NK-92 treated with Interleukin-12 subunit alpha and Interleukin-12 subunit beta, amount 100 ng/mL, for 24 hours (cell line): ENCODE measurements at regions not wholly inside any gene's neighbourhood (a gene's known extent, or its start where the extent isn't known, plus 50 kb on each side); places are given as distances from the start of the nearest gene placed in this dataset.
"Not testable (repeated sequence)": the region's sequence is repeated elsewhere in the genome, so short reads cannot be mapped to it uniquely, and the experiment has no call there.

Experiments
- DNase-seq: peaks from one replicate; lab custom pipeline; 2025; lab: John Stamatoyannopoulos, UW

DNA sequence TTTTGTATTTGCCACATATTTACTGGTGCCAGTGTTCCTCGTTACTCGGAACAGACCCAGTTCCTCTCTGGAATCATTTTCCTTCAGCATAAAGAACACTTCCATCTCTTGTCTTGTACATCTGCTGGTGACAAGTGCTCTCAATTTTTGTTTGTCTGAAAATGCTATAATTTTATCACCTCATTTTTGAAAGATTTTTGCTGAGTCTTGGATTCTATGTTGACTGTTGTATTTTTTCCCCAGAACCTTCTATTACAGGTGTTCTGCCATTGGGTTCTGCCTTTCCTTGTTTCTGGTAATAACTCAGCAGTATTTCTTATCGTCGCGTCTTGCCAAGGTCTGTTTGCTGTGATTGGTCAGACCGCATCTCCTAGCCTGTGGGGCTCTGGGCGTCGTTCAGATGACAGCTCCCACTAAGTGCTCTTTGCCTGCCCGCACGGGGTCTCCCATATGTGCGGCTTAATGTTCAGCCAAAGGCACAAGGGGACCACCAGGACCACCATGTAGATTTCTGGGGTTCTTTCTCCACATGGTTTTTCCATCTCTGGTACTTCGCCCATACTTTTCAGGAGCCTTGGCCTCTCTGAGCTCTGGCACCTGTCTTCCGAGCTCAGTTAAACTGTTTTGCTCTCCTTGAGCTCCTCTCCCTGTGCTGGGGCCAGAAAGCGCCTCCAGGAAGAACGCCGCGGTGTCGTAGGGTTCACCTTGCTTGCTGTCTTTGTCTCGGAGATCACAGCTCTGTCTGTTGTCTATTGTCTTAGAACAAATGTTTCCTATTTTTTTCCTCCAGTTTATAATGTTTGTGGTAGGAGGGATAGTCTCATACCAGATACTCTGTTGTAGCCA lies 80.0 kb downstream of the METRNL start:
- no peak for DNase-seq

DNA sequence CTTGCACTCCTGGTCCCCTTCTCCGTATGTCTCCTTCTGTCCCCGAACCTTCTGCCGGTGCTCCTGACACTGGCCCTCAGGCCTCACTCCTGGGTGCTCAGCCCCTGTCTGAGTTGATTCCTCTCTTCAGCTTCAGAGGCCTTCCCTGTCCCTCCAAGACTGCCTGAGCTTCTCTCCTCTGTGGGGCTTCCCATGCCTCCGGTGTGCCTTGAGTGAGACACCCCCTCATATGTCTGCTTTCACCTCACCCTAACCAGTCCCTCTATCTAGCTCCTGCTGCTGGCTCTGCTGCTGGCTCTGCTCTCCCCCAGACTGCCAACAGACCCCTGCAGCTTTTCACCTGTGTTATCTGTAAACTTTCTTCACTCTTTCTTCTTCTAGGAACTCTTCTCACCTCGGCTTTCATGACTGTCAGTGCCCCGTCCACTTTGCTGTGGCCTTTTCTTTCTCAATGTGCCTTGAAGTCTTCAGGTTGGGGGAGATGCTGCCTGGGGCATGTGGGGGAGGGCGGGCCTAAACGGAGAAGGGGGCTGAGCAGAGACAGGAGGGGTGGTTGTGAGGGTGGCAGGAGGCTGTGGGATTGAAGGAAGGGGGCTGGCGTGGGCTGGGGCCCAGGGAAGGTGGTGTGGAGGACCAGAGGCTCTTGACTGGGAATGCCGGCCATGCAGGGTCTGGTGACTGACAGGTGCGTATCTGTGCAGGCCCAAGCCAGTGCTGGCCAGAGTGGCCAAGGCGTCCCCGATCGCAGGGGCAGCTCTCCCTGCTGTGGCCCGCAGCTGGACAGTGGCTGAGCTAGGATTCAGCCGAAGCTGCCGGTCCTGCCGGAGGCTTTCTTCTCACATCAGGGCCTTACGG lies 81.3 kb downstream of the METRNL start:
- DNase-seq, result no peak

DNA sequence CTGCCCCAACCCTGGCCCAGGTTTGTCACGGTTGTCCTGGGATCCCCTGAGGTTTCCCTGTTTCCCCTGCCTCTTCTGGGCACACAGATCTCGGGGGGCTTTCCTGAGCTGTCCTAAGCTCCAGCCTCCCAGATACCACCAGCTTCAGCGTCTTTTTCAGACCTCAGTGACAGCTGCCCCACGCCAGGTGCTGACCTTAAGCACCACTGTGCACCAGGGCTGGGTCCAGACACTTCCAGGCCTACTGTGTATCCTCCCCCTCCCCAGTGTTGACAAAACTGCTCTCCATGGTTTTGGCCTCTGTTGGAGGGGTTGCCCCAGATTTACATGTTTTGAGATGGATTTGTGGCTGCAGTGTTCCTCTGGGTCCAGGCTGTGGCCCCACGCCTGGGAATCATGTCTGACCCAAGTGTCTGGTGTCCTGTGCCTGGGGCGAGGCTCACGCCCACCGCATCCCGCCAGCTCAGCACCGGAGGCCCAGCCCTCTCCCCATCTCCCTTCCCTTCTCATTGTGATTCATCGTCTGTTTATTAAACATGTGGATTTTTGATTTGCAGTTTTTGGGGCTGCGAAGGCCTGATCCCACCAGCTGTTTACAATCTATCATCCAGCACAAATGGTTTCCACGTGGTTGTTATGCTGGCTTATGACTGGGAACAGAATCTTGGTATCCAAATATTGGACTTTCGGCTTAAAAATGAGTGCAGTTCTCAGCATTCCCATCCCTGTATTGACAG lies 82.1 kb downstream of the METRNL start:
- DNase-seq, result no peak

DNA sequence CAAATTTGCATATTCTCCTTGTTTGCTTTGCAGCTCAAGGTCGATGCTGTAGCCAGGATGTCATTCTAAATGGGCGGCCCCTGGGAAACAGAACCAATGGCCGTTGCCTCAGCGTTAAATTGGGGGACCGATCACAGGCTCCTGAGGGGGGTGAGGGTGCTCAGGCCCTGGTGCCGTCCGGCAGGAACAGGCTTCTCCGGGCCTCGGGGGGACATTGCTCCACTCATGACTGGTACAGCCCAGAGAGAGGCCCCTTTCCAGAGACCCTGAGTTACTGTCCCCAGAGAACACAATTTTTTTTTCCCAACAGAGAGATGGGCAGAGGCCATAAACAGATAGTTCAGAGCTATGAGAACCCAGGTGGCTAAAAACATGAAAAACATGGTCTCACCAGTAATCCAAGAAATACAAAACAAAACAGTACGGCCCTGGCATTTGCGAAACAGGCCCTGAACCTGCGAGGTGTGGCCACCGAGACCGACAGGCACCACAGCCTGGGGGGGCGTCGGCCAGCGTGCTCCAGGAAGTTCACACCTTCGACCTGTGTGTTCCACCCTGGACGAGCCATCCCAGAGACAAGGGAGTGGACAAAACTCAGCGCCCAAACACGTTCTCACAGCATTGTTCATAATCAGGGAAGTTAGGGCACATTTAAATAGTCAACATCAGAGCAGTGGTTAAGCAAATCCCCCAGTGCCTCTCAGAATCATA lies 82.8 kb downstream of the METRNL start:
- no peak for DNase-seq

DNA sequence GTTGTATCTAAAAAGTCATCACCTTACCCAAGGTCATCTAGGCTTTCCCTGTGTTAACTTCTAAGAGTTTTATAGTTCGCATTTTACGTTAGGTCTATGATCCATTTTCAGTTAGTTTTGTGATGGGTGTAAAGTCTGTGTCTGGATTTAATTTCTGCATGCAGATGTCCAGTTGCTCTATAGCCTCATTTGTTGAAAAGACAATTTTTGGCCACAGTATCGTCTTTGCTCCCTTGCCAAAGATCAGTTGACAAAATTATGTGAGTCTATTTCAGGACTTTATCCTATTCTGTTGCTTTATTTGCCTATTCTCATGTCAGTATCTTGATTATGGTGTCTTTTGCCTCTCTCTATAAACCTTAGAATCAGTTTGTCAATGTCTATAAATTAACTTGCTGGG lies 85.1 kb downstream of the METRNL start:
- DNase-seq, result no peak

DNA sequence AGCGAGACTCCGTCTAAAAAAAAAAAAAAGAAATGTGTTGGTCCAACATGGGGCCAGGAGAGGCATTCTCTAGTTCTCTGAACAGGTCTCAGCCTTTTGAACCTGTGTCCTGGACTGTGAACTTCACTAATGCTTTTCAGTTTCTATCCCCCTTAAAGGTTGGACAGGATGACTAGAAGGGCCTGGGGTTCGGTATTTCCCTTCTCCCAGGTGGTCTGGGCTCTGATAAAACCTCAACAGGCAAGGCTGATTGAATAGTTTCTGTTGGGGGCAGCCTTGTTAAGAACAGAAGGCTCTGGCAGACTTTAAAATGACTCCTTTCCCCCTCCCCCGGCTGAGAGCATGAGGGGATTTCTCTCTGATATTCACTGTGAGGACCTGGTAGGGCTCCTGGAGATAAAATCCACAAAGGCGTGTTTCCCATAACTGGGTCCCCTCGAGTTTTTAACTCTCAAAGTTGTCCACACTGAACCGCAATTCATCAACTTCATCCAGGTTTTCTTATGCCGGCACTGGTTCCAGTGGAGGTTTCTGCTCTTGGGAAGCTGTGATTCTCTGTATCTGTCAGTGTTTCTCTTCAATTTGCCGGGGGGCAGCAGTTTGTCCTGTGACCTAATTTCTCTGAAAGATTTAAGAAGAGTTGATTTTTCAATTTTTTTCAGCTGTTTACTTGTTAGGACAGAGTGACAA lies 91.3 kb downstream of the METRNL start:
- DNase-seq, result no peak

DNA sequence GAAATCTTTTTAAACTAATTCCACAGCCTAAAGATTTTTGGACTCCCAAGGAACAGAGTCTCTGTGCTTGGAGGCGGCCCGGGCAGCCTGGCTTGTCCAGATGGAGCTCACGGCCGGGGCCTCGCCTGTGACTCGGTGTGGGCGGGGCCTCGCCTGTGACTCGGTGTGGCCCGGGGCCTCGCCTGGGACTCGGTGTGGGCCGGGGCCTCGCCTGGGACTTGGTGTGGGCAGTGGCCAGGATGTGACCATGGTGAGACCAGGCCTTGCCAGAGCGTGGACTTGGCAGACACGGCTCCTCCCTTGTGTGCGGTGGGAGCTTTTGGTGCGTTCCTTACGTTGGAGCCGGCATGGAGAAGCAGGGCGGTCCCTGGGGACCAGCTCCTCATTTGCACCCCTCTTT lies 92.3 kb downstream of the METRNL start:
- no peak for DNase-seq

DNA sequence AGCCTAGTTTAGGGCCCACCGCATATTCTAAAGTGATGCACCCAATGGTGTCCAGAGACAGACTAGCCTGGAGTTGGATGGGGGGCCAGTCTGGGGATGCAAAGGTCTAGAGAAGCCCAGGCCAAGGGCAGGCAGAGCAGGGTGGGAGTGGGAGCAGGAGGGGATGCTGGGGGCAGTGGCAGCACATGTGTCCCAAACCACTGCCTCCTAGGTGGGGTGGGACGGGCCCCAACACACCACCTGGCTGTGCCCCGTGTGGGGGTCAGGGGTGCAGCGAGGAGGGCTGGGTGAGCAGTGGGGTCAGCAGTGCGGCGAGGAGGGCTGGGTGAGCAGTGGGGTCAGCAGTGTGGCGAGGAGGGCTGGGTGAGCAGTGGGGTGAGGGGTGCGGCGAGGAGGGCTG lies 92.7 kb downstream of the METRNL start:
- DNase-seq, result not testable (repeated sequence)

DNA sequence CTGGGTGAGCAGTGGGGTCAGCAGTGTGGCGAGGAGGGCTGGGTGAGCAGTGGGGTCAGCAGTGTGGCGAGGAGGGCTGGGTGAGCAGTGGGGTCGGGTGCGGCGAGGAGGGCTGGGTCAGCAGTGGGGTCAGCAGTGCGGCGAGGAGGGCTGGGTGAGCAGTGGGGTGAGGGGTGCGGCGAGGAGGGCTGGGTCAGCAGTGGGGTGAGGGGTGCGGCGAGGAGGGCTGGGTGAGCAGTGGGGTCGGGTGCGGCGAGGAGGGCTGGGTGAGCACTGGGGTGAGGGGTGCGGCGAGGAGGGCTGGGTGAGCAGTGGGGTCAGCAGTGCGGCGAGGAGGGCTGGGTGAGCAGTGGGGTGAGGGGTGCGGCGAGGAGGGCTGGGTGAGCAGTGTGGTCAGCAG lies 93.2 kb downstream of the METRNL start:
- not testable (repeated sequence) for DNase-seq

DNA sequence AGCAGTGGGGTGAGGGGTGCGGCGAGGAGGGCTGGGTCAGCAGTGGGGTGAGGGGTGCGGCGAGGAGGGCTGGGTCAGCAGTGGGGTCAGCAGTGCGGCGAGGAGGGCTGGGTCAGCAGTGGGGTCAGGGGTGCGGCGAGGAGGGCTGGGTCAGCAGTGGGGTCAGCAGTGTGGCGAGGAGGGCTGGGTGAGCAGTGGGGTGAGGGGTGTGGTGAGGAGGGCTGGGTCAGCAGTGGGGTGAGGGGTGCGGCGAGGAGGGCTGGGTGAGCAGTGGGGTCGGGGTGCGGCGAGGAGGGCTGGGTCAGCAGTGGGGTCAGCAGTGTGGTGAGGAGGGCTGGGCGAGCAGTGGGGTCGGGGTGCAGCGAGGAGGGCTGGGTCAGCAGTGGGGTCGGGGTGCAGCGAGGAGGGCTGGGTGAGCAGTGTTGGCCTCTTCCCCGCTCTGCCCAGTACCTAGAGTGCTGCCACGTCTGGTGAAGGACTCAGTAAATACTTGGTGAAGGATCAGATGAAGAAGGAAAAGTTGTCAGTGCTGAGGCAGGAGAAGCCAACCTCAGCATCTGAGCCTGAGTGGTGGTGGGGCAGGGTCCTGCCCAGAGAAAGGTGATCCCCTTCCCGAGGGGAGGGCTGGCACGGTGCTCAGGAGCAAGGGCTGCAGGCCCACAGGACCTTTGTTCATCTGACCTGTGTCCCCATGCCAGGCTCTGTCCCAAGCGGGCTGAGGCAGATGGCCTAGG lies 93.9 kb downstream of the METRNL start:
- not testable (repeated sequence) for DNase-seq

DNA sequence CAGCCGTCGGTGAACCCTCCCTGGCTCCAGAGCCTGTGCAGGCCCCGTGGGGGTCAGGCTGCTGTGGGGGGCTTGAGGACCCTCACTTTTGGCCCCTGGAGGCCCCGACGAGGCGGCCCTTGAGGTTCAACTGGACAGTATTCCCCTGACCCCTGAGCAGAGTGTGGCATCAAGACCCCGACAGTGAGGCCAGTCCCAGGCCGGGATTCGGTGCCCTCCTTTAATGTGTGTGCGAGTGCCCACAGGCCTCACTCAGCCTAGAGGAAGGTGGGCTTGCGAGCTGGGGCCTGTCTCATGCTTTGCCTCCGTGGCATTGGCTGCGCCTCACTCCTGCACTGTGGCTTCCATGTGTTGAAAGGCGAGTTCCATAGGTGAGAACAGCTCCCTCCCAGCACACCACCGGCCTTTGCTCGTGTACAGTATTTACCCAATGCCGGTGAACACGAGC lies 94.5 kb downstream of the METRNL start:
- no peak for DNase-seq

DNA sequence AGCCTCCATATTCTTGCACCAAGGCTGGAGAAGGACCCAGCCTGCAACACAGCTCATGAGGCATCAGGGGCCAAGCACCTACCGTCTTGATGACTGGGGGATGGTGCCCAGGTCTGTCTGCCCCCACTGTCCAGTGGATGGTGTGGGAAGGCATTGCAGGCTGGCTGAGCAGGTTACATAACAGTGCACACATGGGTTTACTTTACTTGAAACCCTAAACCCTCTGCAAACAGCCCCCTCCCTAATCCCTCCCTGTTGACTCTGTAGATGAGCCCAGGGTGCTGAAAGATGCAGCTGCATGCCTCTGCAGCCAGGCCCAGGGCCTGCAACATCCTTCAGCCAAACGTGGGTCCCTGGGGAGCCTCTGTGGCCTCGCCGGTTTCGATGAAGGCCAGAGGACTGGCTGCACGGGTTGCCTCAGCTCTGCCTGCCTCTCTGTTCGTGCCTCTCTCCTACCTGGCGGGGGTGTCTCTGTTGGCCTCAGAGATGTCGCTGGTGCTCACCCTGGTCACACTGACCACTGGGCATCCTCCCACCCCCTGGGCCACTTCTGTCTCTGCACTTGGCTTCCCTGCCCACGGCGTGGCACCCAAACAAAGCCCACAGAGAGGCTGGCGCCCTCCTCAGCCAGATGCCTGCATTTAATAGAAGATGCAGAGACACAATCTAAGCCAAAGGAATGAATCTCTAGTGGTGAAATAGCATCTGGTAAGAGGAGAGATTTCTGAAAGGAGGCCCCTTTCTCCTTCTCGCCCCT lies 95.1 kb downstream of the METRNL start:
- DNase-seq, result no peak

DNA sequence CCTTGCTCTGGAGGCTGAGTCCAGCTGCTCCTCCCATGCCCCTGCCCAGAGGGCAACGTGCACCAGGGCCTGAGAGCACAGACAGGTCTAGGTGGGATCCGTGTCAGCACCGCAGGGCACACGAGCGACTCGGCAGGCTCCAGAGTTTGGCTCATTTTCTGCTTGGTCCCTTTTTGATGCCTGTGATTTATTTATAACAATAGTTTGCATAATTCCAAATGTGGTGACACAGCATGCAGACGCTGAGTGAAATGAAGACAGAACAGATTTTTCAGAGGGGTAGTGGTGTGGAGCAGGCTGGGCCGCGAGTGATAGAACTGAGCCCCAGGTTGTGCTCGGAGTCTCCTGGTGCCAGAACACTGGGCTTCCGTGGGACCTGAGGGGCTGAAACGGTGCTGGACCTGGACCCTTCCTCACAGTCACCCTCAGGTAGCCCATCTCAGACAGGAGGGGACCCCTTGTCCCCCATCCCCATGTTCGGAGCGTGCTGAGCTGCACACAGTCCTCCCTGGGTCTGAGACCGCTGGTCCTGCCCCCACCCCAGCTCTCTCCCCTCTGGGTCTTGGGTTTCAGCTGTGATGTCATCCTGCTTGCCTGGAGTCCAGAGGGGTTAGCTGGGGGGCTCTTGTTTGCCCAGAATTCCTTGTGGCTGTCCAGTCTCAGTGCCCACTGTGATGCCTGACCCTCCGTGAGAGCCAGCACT lies 95.9 kb downstream of the METRNL start:
- no peak for DNase-seq

DNA sequence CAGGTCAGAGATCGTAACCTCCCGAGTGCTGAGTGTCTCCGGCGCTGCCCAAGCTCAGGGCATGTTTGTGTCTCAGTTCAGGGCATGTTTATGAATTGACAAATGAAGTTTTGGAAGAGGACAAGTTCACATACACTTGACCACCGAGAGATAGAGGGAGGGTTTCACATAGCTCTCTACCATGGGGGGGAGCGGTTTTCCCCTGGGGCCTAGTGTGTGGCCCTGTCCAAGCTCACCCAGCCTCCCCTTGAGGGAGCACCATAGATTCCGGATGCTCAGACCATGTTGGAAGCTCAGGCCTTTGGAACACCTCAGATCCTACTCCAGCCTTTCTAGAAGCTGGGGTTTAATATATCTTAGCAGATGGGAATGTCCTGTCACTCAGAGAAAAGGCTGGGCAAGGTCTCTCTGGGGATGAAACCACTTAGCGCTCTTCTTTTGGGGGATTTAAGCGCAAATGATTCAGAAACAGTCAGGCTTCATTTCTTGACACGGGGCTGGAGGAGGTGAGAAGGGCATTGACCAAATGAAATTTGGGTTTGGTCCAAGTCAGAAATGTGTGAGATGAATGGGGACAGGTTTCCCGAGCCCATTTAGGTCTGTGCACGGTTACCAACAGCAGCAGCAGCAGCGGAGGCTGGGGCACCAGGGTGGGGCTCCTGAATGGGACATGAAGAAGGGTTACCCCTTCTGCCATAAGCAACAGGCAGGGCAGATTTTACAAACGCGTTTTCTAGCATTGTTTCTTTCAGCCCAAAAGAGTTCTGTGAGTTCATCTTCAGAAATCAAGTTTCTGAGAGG lies 96.6 kb downstream of the METRNL start:
- no peak for DNase-seq

DNA sequence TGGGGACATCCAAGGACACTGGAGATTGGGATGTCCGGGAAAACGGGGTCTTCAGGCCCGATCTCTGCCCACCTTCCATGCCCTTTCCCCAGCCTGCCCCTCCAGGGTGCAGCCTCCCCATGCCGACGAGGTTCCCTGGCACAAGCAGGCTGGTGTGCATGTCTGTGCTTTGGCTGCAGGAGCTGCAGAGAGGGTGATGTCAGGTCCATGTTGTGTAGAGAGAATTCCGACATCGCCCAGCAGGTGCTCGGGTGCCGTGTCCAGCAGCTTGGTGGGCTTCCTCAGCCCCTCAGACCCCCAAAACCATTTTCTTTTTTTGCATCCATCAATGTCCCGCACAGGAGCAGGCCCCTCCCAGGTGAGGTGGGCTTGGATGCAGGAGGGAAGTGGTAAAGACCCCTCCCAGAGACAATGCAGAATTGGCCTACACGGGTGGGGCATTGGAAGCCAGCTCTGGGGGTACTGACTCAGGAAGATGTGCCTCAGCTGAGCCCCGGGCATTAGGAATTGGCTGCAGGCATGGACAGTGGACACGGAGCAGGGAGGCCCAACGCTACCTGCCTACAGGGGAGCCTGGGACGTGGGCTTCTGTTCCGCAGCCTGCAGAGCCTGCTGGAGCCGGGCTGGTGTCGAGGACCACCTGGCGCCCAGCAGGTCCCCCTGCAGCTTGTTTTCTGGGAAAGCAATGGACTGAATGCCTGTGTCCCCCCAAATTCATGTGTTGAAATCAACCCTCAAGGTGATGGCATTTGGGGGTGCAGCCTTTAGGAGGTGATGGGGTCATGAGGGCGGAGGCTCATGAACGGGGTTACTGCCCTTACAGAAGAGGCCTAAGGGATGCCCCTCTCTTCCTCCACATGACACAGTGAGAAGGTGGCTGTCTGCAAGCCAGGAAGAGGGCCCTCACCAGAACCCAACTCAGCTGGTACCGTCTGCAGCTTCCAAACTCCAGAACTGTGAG lies 97.5 kb downstream of the METRNL start:
- DNase-seq, result no peak

DNA sequence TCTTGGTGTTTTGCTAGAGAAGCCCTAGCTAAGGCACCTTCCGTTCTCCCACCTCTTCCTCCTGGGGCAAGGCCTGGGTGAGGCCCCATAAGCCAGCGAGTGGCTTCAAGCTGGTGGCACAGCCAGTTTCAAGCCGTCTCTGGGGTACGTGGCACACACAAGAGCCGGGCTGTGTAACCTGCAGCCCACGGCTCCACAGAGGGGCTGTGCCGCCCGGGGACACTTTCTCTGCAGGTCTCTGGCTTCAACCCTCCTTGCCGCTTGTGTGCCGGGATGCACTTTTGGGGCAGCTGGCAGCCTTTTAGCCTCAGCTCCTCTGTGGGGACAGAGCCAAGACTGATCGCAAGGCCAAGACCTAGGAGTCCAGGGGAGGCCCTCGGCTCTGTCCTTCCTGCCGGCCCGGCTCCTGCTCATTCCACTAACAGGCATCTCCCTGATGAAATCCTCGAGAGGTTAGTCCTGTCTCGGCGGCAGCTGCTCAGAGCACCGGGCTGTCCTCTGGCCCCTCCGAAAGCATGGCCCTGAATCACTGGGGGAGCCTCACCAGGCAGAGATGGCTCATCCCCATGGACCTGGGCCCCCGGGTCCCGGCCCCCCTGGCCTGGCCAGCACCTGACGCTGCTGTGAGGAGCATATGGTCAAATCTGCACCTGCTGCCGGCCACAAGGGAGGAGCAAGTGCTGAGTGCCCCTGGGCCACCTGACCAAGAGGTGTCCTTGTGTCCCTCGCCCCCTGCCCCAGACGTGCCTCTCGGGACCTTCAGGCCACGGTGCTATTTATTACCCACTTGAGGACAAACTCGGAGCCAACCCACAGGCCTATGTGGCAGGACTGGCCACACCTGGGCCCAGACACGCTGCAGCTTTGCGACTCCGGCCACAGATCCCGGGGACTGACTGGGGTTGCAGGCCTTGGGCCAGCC lies 98.5 kb downstream of the METRNL start:
- no peak for DNase-seq
